Esophagus muscularis mucosa (tissue), 4 donors: ENCODE measurements at regions not wholly inside any gene's neighbourhood (a gene's known extent, or its start where the extent isn't known, plus 50 kb on each side); places are given as distances from the start of the nearest gene placed in this dataset.

Experiments
- DNase-seq: peaks from one replicate; pipeline ENCODE4 v3.0.0-alpha.2; 2017; ENCODE audit errors: extremely low spot score
- H3K27ac ChIP-seq, 4 donors: fragments of 200-600 bp; sonication (generic); replicated peaks in 1 of 4; 1 replicate in 3 of 4; 2 replicates in 1 of 4; pipeline ENCODE4 v1.5.1; 2016 to 2019; ENCODE audit warnings: mild to moderate bottlenecking in 1 of 4
- H3K27me3 ChIP-seq, 4 donors: fragments of 200-600 bp; sonication (generic); one replicate each; pipeline versions ENCODE4 v1.5.1 to v1.6.0; 2016 to 2019
- H3K36me3 ChIP-seq, 4 donors: fragments of 200-600 bp; sonication (generic); one replicate each; pipeline ENCODE4 v1.5.1; 2016 to 2019
- H3K4me1 ChIP-seq, 4 donors: fragments of 200-600 bp; sonication (generic); one replicate each; pipeline ENCODE4 v1.5.1; 2016 to 2019
- H3K4me3 ChIP-seq, 4 donors: fragments of 200-600 bp; sonication (generic); 1 replicate in 2 of 4; 2 replicates in 2 of 4; pipeline ENCODE4 v1.5.1; 2016 to 2019; ENCODE audit warnings: mild to moderate bottlenecking in 4 of 4, moderate library complexity in 1 of 4
- H3K9me3 ChIP-seq, 4 donors: fragments of 200-600 bp; sonication (generic); 1 replicate in 3 of 4; 2 replicates in 1 of 4; pipeline ENCODE4 v1.5.1; 2016 to 2019
- CTCF ChIP-seq, 3 experiments: fragments of 200-600 bp in 2 of 3; fragments of 450-650 bp in 1 of 3; sonication (generic) in 2 of 3; IDR thresholded peaks; one replicate each; pipeline ENCODE4 v1.5.1; 2017 to 2019; ENCODE audit warnings: antibody characterized with exemption in 3 of 3, mild to moderate bottlenecking in 2 of 3, moderate library complexity in 1 of 3
- EP300 ChIP-seq: sonication (generic); formaldehyde crosslinking; IDR thresholded peaks from one replicate; pipeline ENCODE4 v1.6.1; 2017; ENCODE audit warnings: antibody characterized with exemption
- POLR2A ChIP-seq: fragments of 450-650 bp; IDR thresholded peaks from one replicate; pipeline ENCODE4 v1.6.1; 2017; ENCODE audit warnings: antibody characterized with exemption, moderate library complexity, mild to moderate bottlenecking, low read depth
- POLR2AphosphoS5 ChIP-seq, 2 donors: sonication (generic); formaldehyde crosslinking; IDR thresholded peaks; one replicate each; pipeline ENCODE4 v1.6.1; 2017; ENCODE audit warnings: antibody characterized with exemption in 2 of 2
- WGBS: methylation state at CpG from one replicate; pipeline ENCODE4 v1.1.5; 2018; 5-methylcytosine and 5-hydroxymethylcytosine counted together
- intact Hi-C: fragments of 100-400 bp; cut with DNase I; formaldehyde crosslinking; loops from one replicate; pipeline ENCODE4 v1.15.1; 2023

GRCh38 chr22:40114411-40114810 lies 63.3 kb upstream of the TNRC6B start:
- no peak for TF ChIP-seq POLR2AphosphoS5 (IDR thresholded peaks at IDR 0.05)
- no peak for TF ChIP-seq POLR2A
- no peak for TF ChIP-seq CTCF (IDR thresholded peaks at IDR 0.05)
- no peak for TF ChIP-seq EP300
- Histone ChIP-seq H3K9me3 (no peaks in the 10 kb centered on the region), H3K36me3 (peaks cover 0 to 6% (median 0%) of the 10 kb centered on the region in 4 donors), H3K4me1 (peaks cover 25 to 63% (median 29%) of the 10 kb centered on the region in 4 donors), H3K27ac (no peak overlapping the region), H3K27me3 (no peaks in the 10 kb centered on the region), H3K4me3 (no peak overlapping the region)
- WGBS = 77% methylated on average over 6 of the region's 6 CpGs
- no peak for DNase-seq
- intact Hi-C loops = no loop called here

GRCh38 chr22:40116496-40117200 lies 61.1 kb upstream of the TNRC6B start:
- H3K4me3 ChIP-seq = no peak overlapping the region
- intact Hi-C loops = no loop called here
- 82% methylated on average over 4 of the region's 4 CpGs for WGBS
- no peak for DNase-seq
- TF ChIP-seq POLR2AphosphoS5 (IDR thresholded peaks at IDR 0.05) = no peak
- TF ChIP-seq CTCF (IDR thresholded peaks at IDR 0.05) = no peak
- no peak for TF ChIP-seq EP300
- H3K27me3 ChIP-seq = no peaks in the 10 kb centered on the region
- no peaks in the 10 kb centered on the region for H3K9me3 ChIP-seq
- H3K27ac ChIP-seq = no peak overlapping the region
- H3K36me3 ChIP-seq = peaks cover 0 to 6% (median 0%) of the 10 kb centered on the region in 4 donors
- peaks cover 17 to 56% (median 22%) of the 10 kb centered on the region in 4 donors for H3K4me1 ChIP-seq

GRCh38 chr22:40118979-40119378 lies 58.7 kb upstream of the TNRC6B start:
- WGBS = 96% methylated on average over 8 of the region's 8 CpGs
- Histone ChIP-seq H3K9me3 (no peaks in the 10 kb centered on the region), H3K4me1 (peaks cover 8 to 38% (median 13%) of the 10 kb centered on the region in 4 donors), H3K27ac (no peak overlapping the region), H3K27me3 (no peaks in the 10 kb centered on the region), H3K4me3 (no peak overlapping the region), H3K36me3 (peaks cover 0 to 13% (median 0%) of the 10 kb centered on the region in 4 donors)
- TF ChIP-seq EP300 (no peak), CTCF (IDR thresholded peaks at IDR 0.05) (no peak), POLR2AphosphoS5 (IDR thresholded peaks at IDR 0.05) (no peak), POLR2A (no peak)
- DNase-seq = no peak
- intact Hi-C loops = no loop called here

GRCh38 chr22:40120848-40121247 lies 56.9 kb upstream of the TNRC6B start:
- WGBS = 86% methylated on average over 4 of the region's 4 CpGs
- peaks cover 3 to 33% (median 11%) of the 10 kb centered on the region in 4 donors for H3K4me1 ChIP-seq
- no peak for TF ChIP-seq CTCF (IDR thresholded peaks at IDR 0.05)
- TF ChIP-seq POLR2A = no peak
- no peak for TF ChIP-seq POLR2AphosphoS5 (IDR thresholded peaks at IDR 0.05)
- no peak for TF ChIP-seq EP300
- H3K9me3 ChIP-seq = no peaks in the 10 kb centered on the region
- H3K27ac ChIP-seq = no peak overlapping the region
- H3K27me3 ChIP-seq = no peaks in the 10 kb centered on the region
- intact Hi-C loops = no loop called here
- H3K36me3 ChIP-seq = peaks cover 0 to 27% (median 0%) of the 10 kb centered on the region in 4 donors
- DNase-seq = no peak
- H3K4me3 ChIP-seq = no peak overlapping the region

- WGBS = 86% methylated on average over 6 of the region's 6 CpGs
- DNase-seq = no peak
- H3K27ac ChIP-seq = no peak overlapping the region
- H3K36me3 ChIP-seq = peaks cover 0 to 27% (median 3%) of the 10 kb centered on the region in 4 donors
- no peaks in the 10 kb centered on the region for H3K27me3 ChIP-seq
- intact Hi-C loops = no loop called here
- no peak overlapping the region for H3K4me3 ChIP-seq
- H3K9me3 ChIP-seq = no peaks in the 10 kb centered on the region
- no peak for TF ChIP-seq EP300
- TF ChIP-seq POLR2A = no peak
- TF ChIP-seq POLR2AphosphoS5 (IDR thresholded peaks at IDR 0.05) = no peak
- no peak for TF ChIP-seq CTCF (IDR thresholded peaks at IDR 0.05)
- H3K4me1 ChIP-seq = peaks cover 3 to 26% (median 11%) of the 10 kb centered on the region in 4 donors
Measured at GRCh38 chr22:40121461-40121860, 56.3 kb upstream of the TNRC6B start.
